ENCODE measurements at regions not wholly inside any gene's neighbourhood (a gene's known extent, or its start where the extent isn't known, plus 50 kb on each side); places are given as distances from the start of the nearest gene placed in this dataset.

DNA sequence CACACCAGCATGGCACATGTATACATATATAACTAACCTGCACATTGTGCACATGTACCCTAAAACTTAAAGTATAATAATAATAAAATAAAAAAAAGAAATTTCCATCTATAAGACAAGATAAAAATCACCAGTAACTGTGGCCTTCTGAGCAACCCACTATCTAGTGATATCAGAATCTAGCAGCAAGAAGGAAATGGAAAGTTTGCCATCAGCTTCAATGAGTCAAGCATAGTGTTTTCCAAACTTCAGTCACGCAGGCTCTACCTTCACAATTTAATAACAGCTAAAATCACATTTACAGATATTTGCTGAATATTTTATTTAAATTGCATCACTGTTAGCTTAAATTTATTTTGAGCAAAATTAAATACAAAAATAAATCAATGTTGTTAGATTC lies 345.3 kb upstream of the CD180 start:
- H3K27me3 ChIP-seq: no peaks in the 10 kb centered on the region
- DNase-seq (ENCODE audit: low spot score in 2 of 2): no peak
- H3K4me1 ChIP-seq: peaks cover 0 to 36% (median 8%) of the 10 kb centered on the region in 4 donors
- WGBS, 2 donors: 89 to 96% methylated on average over 1 of the region's 1 CpG
- H3K9me3 ChIP-seq: no peaks in the 10 kb centered on the region
- TF ChIP-seq EP300 (IDR thresholded peaks at IDR 0.05) (no peak), POLR2A (IDR thresholded peaks at IDR 0.05) (no peak)
- TF ChIP-seq, protein P1, sequence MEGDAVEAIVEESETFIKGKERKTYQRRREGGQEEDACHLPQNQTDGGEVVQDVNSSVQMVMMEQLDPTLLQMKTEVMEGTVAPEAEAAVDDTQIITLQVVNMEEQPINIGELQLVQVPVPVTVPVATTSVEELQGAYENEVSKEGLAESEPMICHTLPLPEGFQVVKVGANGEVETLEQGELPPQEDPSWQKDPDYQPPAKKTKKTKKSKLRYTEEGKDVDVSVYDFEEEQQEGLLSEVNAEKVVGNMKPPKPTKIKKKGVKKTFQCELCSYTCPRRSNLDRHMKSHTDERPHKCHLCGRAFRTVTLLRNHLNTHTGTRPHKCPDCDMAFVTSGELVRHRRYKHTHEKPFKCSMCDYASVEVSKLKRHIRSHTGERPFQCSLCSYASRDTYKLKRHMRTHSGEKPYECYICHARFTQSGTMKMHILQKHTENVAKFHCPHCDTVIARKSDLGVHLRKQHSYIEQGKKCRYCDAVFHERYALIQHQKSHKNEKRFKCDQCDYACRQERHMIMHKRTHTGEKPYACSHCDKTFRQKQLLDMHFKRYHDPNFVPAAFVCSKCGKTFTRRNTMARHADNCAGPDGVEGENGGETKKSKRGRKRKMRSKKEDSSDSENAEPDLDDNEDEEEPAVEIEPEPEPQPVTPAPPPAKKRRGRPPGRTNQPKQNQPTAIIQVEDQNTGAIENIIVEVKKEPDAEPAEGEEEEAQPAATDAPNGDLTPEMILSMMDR (IDR thresholded peaks at IDR 0.05): no peak
- no peak overlapping the region for H3K4me3 ChIP-seq
- no peak overlapping the region for H3K27ac ChIP-seq
- no peaks in the 10 kb centered on the region for H3K36me3 ChIP-seq

- 59 to 62% methylated on average over 2 of the region's 2 CpGs for WGBS, 2 donors
- peak overlapping the region in 3 of 4 donors; percentile 59 to 88 (median 79) for H3K27ac ChIP-seq
- H3K4me1 ChIP-seq: peaks cover 0 to 37% (median 8%) of the 10 kb centered on the region in 4 donors
- DNase-seq (ENCODE audit: low spot score in 2 of 2): no peak
- H3K9me3 ChIP-seq: no peaks in the 10 kb centered on the region
- no peak overlapping the region for H3K4me3 ChIP-seq
- H3K36me3 ChIP-seq: no peaks in the 10 kb centered on the region
- TF ChIP-seq EP300 (IDR thresholded peaks at IDR 0.05): peak in 1 of 2 donors; percentile 20
- TF ChIP-seq, protein P1 (IDR thresholded peaks at IDR 0.05): no peak
- H3K27me3 ChIP-seq: no peaks in the 10 kb centered on the region
Observed at GRCh38 chr5:67538855-67539506, 342.4 kb upstream of the CD180 start.

DNA sequence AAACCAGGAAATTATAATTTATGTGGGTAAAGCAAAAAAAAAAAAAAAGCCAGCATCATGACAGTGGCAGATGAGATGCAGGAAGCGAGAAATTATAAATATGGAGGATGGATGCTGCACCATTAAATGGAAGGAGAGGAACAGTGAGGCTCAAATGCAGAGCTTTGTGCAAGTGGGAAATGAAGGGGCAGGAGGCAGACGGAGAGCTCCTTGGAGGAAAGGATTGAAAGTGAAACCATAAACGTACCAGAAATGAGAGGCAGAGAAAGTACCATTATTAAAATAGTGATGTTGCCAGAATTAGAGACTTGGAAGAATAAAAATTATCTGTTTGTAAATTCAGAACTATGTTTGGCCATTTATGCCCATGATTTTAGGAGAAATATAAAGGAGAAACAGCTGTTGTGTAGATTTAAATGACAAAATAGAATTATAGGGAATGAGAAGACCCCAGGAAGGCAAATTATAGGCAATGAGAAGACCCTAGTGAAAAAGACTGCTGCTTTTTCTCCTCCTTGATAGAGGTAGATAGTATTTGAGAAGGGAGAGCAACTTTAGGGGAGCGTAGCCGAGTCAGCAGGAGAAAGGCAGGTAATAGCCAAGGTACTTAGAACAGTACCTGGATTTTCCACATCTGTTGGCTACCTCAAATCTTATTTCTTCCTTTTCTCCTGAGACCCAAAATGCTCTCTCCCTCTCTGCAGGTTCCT lies 341.0 kb upstream of the CD180 start:
- 47 to 51% methylated on average over 5 of the region's 5 CpGs for WGBS, 2 donors
- H3K27me3 ChIP-seq: no peaks in the 10 kb centered on the region
- no peak for DNase-seq (ENCODE audit: low spot score in 2 of 2)
- H3K4me3 ChIP-seq: peak overlapping the region in 3 of 4 donors; percentile 27 to 32 (median 28)
- TF ChIP-seq, protein P1 (IDR thresholded peaks at IDR 0.05): no peak
- TF ChIP-seq EP300 (IDR thresholded peaks at IDR 0.05): peak in 1 of 2 donors; percentile 14
- H3K27ac ChIP-seq: peak overlapping the region; percentile 50 to 88 (median 66)
- no peaks in the 10 kb centered on the region for H3K9me3 ChIP-seq
- H3K4me1 ChIP-seq: peaks cover 0 to 28% (median 8%) of the 10 kb centered on the region in 4 donors
- H3K36me3 ChIP-seq: no peaks in the 10 kb centered on the region

GRCh38 chr5:67536866-67537265 lies 340.3 kb upstream of the CD180 start:
- Histone ChIP-seq H3K4me3 (peak overlapping the region in 1 of 4 donors; percentile 28), H3K27ac (peak overlapping the region in 3 of 4 donors; percentile 50 to 88 (median 79)), H3K9me3 (no peaks in the 10 kb centered on the region), H3K4me1 (peaks cover 0 to 28% (median 8%) of the 10 kb centered on the region in 4 donors), H3K36me3 (no peaks in the 10 kb centered on the region), H3K27me3 (no peaks in the 10 kb centered on the region)
- TF ChIP-seq POLR2A (IDR thresholded peaks at IDR 0.05) (no peak), EP300 (IDR thresholded peaks at IDR 0.05) (no peak)
- TF ChIP-seq, protein P1 (IDR thresholded peaks at IDR 0.05): no peak
- DNase-seq (ENCODE audit: low spot score in 2 of 2): no peak
- 19 to 23% methylated on average over 3 of the region's 3 CpGs for WGBS, 2 donors

GRCh38 chr5:67530609-67531255 lies 334.1 kb upstream of the CD180 start:
- 57 to 79% methylated on average over 6 of the region's 6 CpGs for WGBS, 2 donors
- no peak overlapping the region for H3K4me3 ChIP-seq
- no peaks in the 10 kb centered on the region for H3K4me1 ChIP-seq

More at GRCh38 chr5:67530609-67531255, 334.1 kb upstream of the CD180 start:
- DNase-seq (ENCODE audit: low spot score in 2 of 2): no peak
- Histone ChIP-seq H3K27ac (no peak overlapping the region), H3K36me3 (no peaks in the 10 kb centered on the region), H3K27me3 (no peaks in the 10 kb centered on the region), H3K9me3 (peaks cover 0 to 9% (median 0%) of the 10 kb centered on the region in 4 donors)
- TF ChIP-seq POLR2A (IDR thresholded peaks at IDR 0.05): no peak
- TF ChIP-seq, protein P1 (IDR thresholded peaks at IDR 0.05): no peak
- TF ChIP-seq EP300 (IDR thresholded peaks at IDR 0.05): no peak

Data from tibial nerve (tissue), 4 donors.